ENCODE measurements at regions not wholly inside any gene's neighbourhood (a gene's known extent, or its start where the extent isn't known, plus 50 kb on each side); places are given as distances from the start of the nearest gene placed in this dataset.
"Not testable (repeated sequence)": the region's sequence is repeated elsewhere in the genome, so short reads cannot be mapped to it uniquely, and the experiment has no call there.

DNA sequence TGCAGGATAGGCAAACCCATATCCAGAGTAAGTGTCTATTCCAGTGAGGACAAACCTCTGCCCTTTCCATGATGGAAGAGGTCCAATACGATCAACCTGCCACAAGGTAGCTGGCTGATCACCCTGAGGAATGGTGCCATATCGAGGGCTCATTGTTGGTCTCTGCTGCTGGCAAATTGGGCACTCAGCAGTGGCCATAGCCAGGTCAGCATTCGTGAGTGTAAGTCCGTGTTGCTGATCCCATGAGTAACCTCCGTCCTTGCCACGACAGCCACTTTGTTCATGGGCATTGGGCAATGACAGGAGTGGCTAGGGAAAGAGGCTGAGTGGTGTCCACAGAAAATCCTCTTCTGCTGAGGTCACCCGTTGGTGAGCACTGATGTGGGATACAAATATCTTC, 156.9 kb downstream of the CYP26A1 start:
- TF ChIP-seq, protein P1, sequence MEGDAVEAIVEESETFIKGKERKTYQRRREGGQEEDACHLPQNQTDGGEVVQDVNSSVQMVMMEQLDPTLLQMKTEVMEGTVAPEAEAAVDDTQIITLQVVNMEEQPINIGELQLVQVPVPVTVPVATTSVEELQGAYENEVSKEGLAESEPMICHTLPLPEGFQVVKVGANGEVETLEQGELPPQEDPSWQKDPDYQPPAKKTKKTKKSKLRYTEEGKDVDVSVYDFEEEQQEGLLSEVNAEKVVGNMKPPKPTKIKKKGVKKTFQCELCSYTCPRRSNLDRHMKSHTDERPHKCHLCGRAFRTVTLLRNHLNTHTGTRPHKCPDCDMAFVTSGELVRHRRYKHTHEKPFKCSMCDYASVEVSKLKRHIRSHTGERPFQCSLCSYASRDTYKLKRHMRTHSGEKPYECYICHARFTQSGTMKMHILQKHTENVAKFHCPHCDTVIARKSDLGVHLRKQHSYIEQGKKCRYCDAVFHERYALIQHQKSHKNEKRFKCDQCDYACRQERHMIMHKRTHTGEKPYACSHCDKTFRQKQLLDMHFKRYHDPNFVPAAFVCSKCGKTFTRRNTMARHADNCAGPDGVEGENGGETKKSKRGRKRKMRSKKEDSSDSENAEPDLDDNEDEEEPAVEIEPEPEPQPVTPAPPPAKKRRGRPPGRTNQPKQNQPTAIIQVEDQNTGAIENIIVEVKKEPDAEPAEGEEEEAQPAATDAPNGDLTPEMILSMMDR (IDR thresholded peaks at IDR 0.05): not testable (repeated sequence)
- not testable (repeated sequence) for TF ChIP-seq POLR2A (IDR thresholded peaks at IDR 0.05)

Measured in thyroid gland (tissue), 4 donors.